H9 (cell line): ENCODE measurements at regions not wholly inside any gene's neighbourhood (a gene's known extent, or its start where the extent isn't known, plus 50 kb on each side); places are given as distances from the start of the nearest gene placed in this dataset.

ENCODE experiments used
- DNase-seq: peaks from one replicate; pipeline ENCODE4 v3.0.0-alpha.2; 2017
- H2AFZ ChIP-seq: one replicate; pipeline ENCODE4 v1.6.1; 2013; ENCODE audit warnings: mild to moderate bottlenecking, low read length, control low read depth, moderate library complexity
- H2AK5ac ChIP-seq: 2 replicates; pipeline ENCODE4 v1.6.1; 2013; ENCODE audit warnings: low read length, control low read depth, mixed read lengths; ENCODE audit not compliant: insufficient read length
- H2BK120ac ChIP-seq: one replicate; pipeline ENCODE4 v1.6.1; 2013; ENCODE audit warnings: low read depth, mild to moderate bottlenecking, low read length, control low read depth, inconsistent platforms; ENCODE audit not compliant: poor library complexity, severe bottlenecking
- H2BK12ac ChIP-seq: 2 replicates; pipeline ENCODE4 v1.6.1; 2013; ENCODE audit warnings: low read length, control low read depth, mixed read lengths, low read depth; ENCODE audit not compliant: insufficient read length
- H2BK15ac ChIP-seq: 2 replicates; pipeline ENCODE4 v1.6.1; 2013; ENCODE audit warnings: low read depth, low read length, control low read depth
- H2BK20ac ChIP-seq: one replicate; pipeline ENCODE4 v1.6.1; 2013; ENCODE audit warnings: low read depth, mild to moderate bottlenecking, low read length, control low read depth, inconsistent platforms; ENCODE audit not compliant: poor library complexity, severe bottlenecking
- H2BK5ac ChIP-seq: 2 replicates; pipeline ENCODE4 v1.6.1; 2013; ENCODE audit warnings: low read length, control low read depth, mixed read lengths; ENCODE audit not compliant: insufficient read length
- H3K14ac ChIP-seq: 2 replicates; pipeline ENCODE4 v1.6.1; 2013; ENCODE audit warnings: low read length, control low read depth; ENCODE audit not compliant: insufficient read depth
- H3K18ac ChIP-seq: 2 replicates; pipeline ENCODE4 v1.6.1; 2013; ENCODE audit warnings: low read depth, mild to moderate bottlenecking, mixed read lengths, low read length, control low read depth; ENCODE audit not compliant: insufficient read length
- H3K23ac ChIP-seq: 2 replicates; pipeline ENCODE4 v1.6.1; 2013; ENCODE audit warnings: low read length, control low read depth, mixed read lengths, low read depth; ENCODE audit not compliant: insufficient read length
- H3K23me2 ChIP-seq: 2 replicates; pipeline ENCODE4 v1.6.1; 2013; ENCODE audit warnings: low read depth, mild to moderate bottlenecking, mixed read lengths, low read length, control low read depth; ENCODE audit not compliant: insufficient read length, poor library complexity, severe bottlenecking
- H3K27ac ChIP-seq: 2 replicates; pipeline ENCODE4 v1.5.1; 2013; ENCODE audit warnings: low read length, control low read depth, mixed read lengths, low read depth; ENCODE audit not compliant: insufficient read length
- H3K27me3 ChIP-seq: 2 replicates; pipeline ENCODE4 v1.6.1; 2013; ENCODE audit warnings: low read length, control low read depth, inconsistent platforms; ENCODE audit not compliant: insufficient read depth
- H3K4ac ChIP-seq: 2 replicates; pipeline ENCODE4 v1.6.1; 2013; ENCODE audit warnings: low read depth, mild to moderate bottlenecking, control low read depth, inconsistent platforms, low read length, moderate library complexity
- H3K4me1 ChIP-seq: 2 replicates; pipeline ENCODE4 v1.6.1; 2013; ENCODE audit warnings: low read length, control low read depth, inconsistent platforms; ENCODE audit not compliant: insufficient read depth
- H3K4me2 ChIP-seq: 2 replicates; pipeline ENCODE4 v1.6.1; 2013; ENCODE audit warnings: low read length, control low read depth, mixed read lengths; ENCODE audit not compliant: insufficient read length, insufficient read depth
- H3K56ac ChIP-seq: 2 replicates; pipeline ENCODE4 v1.6.1; 2013; ENCODE audit warnings: low read depth, mild to moderate bottlenecking, mixed read lengths, low read length, control low read depth; ENCODE audit not compliant: insufficient read length
- H3K79me1 ChIP-seq: 2 replicates; pipeline ENCODE4 v1.6.1; 2013; ENCODE audit warnings: low read depth, mild to moderate bottlenecking, moderate library complexity, low read length, control low read depth, inconsistent platforms; ENCODE audit not compliant: insufficient read depth, poor library complexity, severe bottlenecking
- H3K79me2 ChIP-seq: 2 replicates; pipeline ENCODE4 v1.6.1; 2013; ENCODE audit warnings: low read length, control low read depth, inconsistent platforms; ENCODE audit not compliant: insufficient read depth
- H3K9ac ChIP-seq: 2 replicates; pipeline ENCODE4 v1.6.1; 2013; ENCODE audit warnings: low read length, control low read depth, mixed read lengths; ENCODE audit not compliant: insufficient read length; ENCODE audit errors: extremely low read depth
- H3K9me3 ChIP-seq: one replicate; pipeline ENCODE4 v1.6.1; 2013; ENCODE audit warnings: low read depth, low read length, inconsistent platforms; ENCODE audit not compliant: control insufficient read depth
- H3T11ph ChIP-seq: one replicate; pipeline ENCODE4 v1.6.1; 2013; ENCODE audit warnings: mild to moderate bottlenecking, low read length, control low read depth, inconsistent platforms
- H4K20me1 ChIP-seq: one replicate; pipeline ENCODE4 v1.6.1; 2013; ENCODE audit not compliant: control insufficient read depth, insufficient read length, insufficient read depth
- H4K5ac ChIP-seq: 2 replicates; pipeline ENCODE4 v1.6.1; 2013; ENCODE audit warnings: low read depth, mild to moderate bottlenecking, mixed read lengths, low read length, control low read depth; ENCODE audit not compliant: insufficient read length
- H4K8ac ChIP-seq: replicated peaks from 2 replicates; pipeline ENCODE4 v1.6.1; 2013; ENCODE audit warnings: low read length, control low read depth, mixed read lengths, low read depth; ENCODE audit not compliant: insufficient read length
- H4K91ac ChIP-seq: 2 replicates; pipeline ENCODE4 v1.6.1; 2013; ENCODE audit warnings: low read depth, mild to moderate bottlenecking, moderate library complexity, mixed read lengths, low read length, control low read depth; ENCODE audit not compliant: insufficient read length
- H3K27ac Mint-ChIP-seq, 3 experiments: 2 replicates in 2 of 3; 3 replicates in 1 of 3; pipeline ENCODE4 v1.8.0; 2020 to 2021; ENCODE audit warnings: mixed read lengths in 3 of 3, mild to moderate bottlenecking in 1 of 3, moderate library complexity in 1 of 3
- H3K27me3 Mint-ChIP-seq: 2 replicates; pipeline ENCODE4 v1.8.0; 2021; ENCODE audit warnings: low read depth, mild to moderate bottlenecking, moderate library complexity, mixed read lengths
- H3K36me3 Mint-ChIP-seq, 3 experiments: 2 replicates in 2 of 3; 3 replicates in 1 of 3; pipeline ENCODE4 v1.8.0; 2020 to 2021; ENCODE audit warnings: low read depth in 3 of 3, mixed read lengths in 3 of 3; ENCODE audit not compliant: insufficient read depth in 1 of 3
- H3K4me1 Mint-ChIP-seq, 2 experiments: 2 replicates each; pipeline ENCODE4 v1.8.0; 2020; ENCODE audit warnings: mixed read lengths in 2 of 2
- H3K4me3 Mint-ChIP-seq, 2 experiments: 2 replicates in 1 of 2; 3 replicates in 1 of 2; pipeline ENCODE4 v1.8.0; 2020 to 2021; ENCODE audit warnings: mild to moderate bottlenecking in 2 of 2, mixed read lengths in 2 of 2, moderate library complexity in 1 of 2
- H3K9me3 Mint-ChIP-seq, 2 experiments: 2 replicates in 1 of 2; 3 replicates in 1 of 2; pipeline ENCODE4 v1.8.0; 2020; ENCODE audit warnings: mild to moderate bottlenecking in 2 of 2, mixed read lengths in 2 of 2, moderate library complexity in 1 of 2
- CTCF ChIP-seq: fragments of 200-600 bp; sonication (generic); conservative IDR thresholded peaks from 3 replicates; pipeline ENCODE4 v1.8.0; 2021; ENCODE audit warnings: antibody characterized with exemption, mild to moderate bottlenecking
- WGBS: extraction: QIAGEN DNeasy Blood & Tissue Kit; methylation state at CpG from one replicate; pipeline ENCODE4 v1.1.7; 2013; ENCODE audit warnings: missing lambda C conversion rate, low lambda C conversion rate, mixed read lengths; ENCODE audit not compliant: insufficient read length; ENCODE audit errors: extremely low coverage; 5-methylcytosine and 5-hydroxymethylcytosine counted together

GRCh38 chr6:97406633-97407032, 123.6 kb upstream of the MMS22L start:
- no peaks in the 10 kb centered on the region for H3K36me3 Mint-ChIP-seq
- Histone ChIP-seq H2BK15ac (no peak overlapping the region), H3K27ac (no peak overlapping the region), H3K18ac (no peak overlapping the region), H2BK12ac (no peak overlapping the region), H3T11ph (no peak overlapping the region), H3K23me2 (no peaks in the 10 kb centered on the region), H3K27me3 (no peaks in the 10 kb centered on the region), H2AFZ (no peak overlapping the region), H4K5ac (no peak overlapping the region), H3K79me1 (no peaks in the 10 kb centered on the region), H3K56ac (no peak overlapping the region), H2BK20ac (no peak overlapping the region), H3K9ac (no peak overlapping the region), H4K91ac (no peak overlapping the region), H3K9me3 (no peaks in the 10 kb centered on the region), H3K4me2 (no peak overlapping the region), H4K8ac (no peak overlapping the region), H3K79me2 (no peaks in the 10 kb centered on the region), H3K4ac (no peak overlapping the region), H3K14ac (no peak overlapping the region), H3K23ac (no peak overlapping the region), H3K4me1 (peaks cover 3% of the 10 kb centered on the region; the same call in 1 of the 2 replicates), H4K20me1 (no peaks in the 10 kb centered on the region), H2BK5ac (no peak overlapping the region), H2BK120ac (no peak overlapping the region), H2AK5ac (no peak overlapping the region)
- no peak for TF ChIP-seq CTCF
- H3K4me3 Mint-ChIP-seq = no peak overlapping the region
- H3K27ac Mint-ChIP-seq = no peak overlapping the region
- no peak for DNase-seq
- no peaks in the 10 kb centered on the region for H3K9me3 Mint-ChIP-seq
- peaks cover 10 to 12% of the 10 kb centered on the region in 2 experiments for H3K4me1 Mint-ChIP-seq
- no CpG with 5 or more reads among the region's 1 CpG for WGBS
- no peaks in the 10 kb centered on the region for H3K27me3 Mint-ChIP-seq
